ENCODE measurements at regions not wholly inside any gene's neighbourhood (a gene's known extent, or its start where the extent isn't known, plus 50 kb on each side); places are given as distances from the start of the nearest gene placed in this dataset.

DNA sequence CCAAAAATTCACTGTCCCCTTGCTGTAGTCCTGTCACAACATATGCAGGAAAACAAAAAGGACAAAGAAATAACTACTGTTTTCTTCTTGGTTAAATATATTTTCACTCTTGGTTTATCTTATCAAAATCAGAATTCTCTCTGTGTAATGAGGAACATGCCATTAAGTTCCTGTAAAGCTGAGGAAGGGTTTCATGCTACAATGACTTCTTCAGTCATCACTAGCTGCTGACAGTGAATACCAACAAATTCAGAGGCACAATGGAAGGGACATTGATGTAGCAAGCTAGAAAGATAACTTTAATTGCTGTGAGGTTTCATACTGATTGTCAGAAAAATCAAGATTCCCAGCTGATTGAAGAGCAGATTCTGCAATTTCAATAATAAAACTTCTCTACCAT, 782.9 kb upstream of the HTR2C start:
- TF ChIP-seq ZNF146 (tag by site-specific recombination; IDR thresholded peaks at IDR 0.05): no peak
- no peak for TF ChIP-seq ZNF169 (tag by site-specific recombination; IDR thresholded peaks at IDR 0.05)
- TF ChIP-seq, protein P1, sequence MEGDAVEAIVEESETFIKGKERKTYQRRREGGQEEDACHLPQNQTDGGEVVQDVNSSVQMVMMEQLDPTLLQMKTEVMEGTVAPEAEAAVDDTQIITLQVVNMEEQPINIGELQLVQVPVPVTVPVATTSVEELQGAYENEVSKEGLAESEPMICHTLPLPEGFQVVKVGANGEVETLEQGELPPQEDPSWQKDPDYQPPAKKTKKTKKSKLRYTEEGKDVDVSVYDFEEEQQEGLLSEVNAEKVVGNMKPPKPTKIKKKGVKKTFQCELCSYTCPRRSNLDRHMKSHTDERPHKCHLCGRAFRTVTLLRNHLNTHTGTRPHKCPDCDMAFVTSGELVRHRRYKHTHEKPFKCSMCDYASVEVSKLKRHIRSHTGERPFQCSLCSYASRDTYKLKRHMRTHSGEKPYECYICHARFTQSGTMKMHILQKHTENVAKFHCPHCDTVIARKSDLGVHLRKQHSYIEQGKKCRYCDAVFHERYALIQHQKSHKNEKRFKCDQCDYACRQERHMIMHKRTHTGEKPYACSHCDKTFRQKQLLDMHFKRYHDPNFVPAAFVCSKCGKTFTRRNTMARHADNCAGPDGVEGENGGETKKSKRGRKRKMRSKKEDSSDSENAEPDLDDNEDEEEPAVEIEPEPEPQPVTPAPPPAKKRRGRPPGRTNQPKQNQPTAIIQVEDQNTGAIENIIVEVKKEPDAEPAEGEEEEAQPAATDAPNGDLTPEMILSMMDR (tag by site-specific recombination; IDR thresholded peaks at IDR 0.05): no peak

Data from HEK293 (cell line).